ENCODE measurements at regions not wholly inside any gene's neighbourhood (a gene's known extent, or its start where the extent isn't known, plus 50 kb on each side); places are given as distances from the start of the nearest gene placed in this dataset.

GRCh38 chr4:96992443-96992842 lies 1150.8 kb downstream of the STPG2 start:
- CTCF ChIA-PET: no interaction called here
- ATAC-seq: no peak
- Histone ChIP-seq H3K27me3 (ENCODE audit: insufficient read depth, low read length) (no peaks in the 10 kb centered on the region), H3K4me1 (ENCODE audit: control insufficient read depth in 1 of 2, insufficient read depth in 2 of 2, low read length in 2 of 2) (no peaks in the 10 kb centered on the region), H3K79me2 (ENCODE audit: insufficient read depth, low read length) (no peaks in the 10 kb centered on the region), H2AFZ (ENCODE audit: low read depth, low read length, poor library complexity, severe bottlenecking) (no peak overlapping the region), H3K4me2 (ENCODE audit: low read length) (no peak overlapping the region), H3K9me2 (ENCODE audit: insufficient read depth) (no peaks in the 10 kb centered on the region), H3K9ac (ENCODE audit: low read length) (no peak overlapping the region), H3K27ac (ENCODE audit: low read depth, low read length) (no peak overlapping the region), H3K4me3 (replicated peaks in 1 of 2; ENCODE audit: low read depth in 1 of 2, low read length in 2 of 2) (no peak overlapping the region), H3K36me3 (ENCODE audit: control insufficient read depth in 1 of 2, insufficient read depth in 2 of 2, low read length in 2 of 2) (no peaks in the 10 kb centered on the region), H4K20me1 (ENCODE audit: insufficient read depth) (no peaks in the 10 kb centered on the region), H3K9me3 (ENCODE audit: control insufficient read depth in 1 of 2, insufficient read depth in 1 of 2, low read depth in 1 of 2, low read length in 2 of 2) (no peaks in the 10 kb centered on the region)
- intact Hi-C loops (cut with micrococcal nuclease): no loop called here
- POLR2A ChIA-PET: no interaction called here
- no TSS peak for BruUV-seq (replicated peaks)
- no peak for TF ChIP-seq JUND (IDR thresholded peaks at IDR 0.05)
- no peak for TF ChIP-seq FOSL1 (IDR thresholded peaks at IDR 0.05; ENCODE audit: low read depth)
- DNase-seq (ENCODE audit: low read depth, low spot score): no peak
- RAD21 ChIA-PET (ENCODE audit: low non-redundant PET in 1 of 2, low total read pairs in 2 of 2, uncharacterized antibody in 2 of 2, unreplicated experiment in 2 of 2): no interaction called here

- H2AFZ ChIP-seq (ENCODE audit: low read depth, low read length, poor library complexity, severe bottlenecking): no peak overlapping the region
- no peak for DNase-seq (ENCODE audit: low read depth, low spot score)
- no peaks in the 10 kb centered on the region for H3K4me1 ChIP-seq (ENCODE audit: control insufficient read depth in 1 of 2, insufficient read depth in 2 of 2, low read length in 2 of 2)
- BruUV-seq (replicated peaks): no TSS peak
- H3K27ac ChIP-seq (ENCODE audit: low read depth, low read length): no peak overlapping the region
- H3K4me3 ChIP-seq (replicated peaks in 1 of 2; ENCODE audit: low read depth in 1 of 2, low read length in 2 of 2): no peak overlapping the region
- H3K9me2 ChIP-seq (ENCODE audit: insufficient read depth): no peaks in the 10 kb centered on the region
- CTCF ChIA-PET: no interaction called here
- H3K4me2 ChIP-seq (ENCODE audit: low read length): no peak overlapping the region
- ATAC-seq: no peak
- H4K20me1 ChIP-seq (ENCODE audit: insufficient read depth): no peaks in the 10 kb centered on the region
- intact Hi-C loops (cut with micrococcal nuclease): no loop called here
- no peak overlapping the region for H3K9ac ChIP-seq (ENCODE audit: low read length)
- POLR2A ChIA-PET: no interaction called here
- H3K27me3 ChIP-seq (ENCODE audit: insufficient read depth, low read length): no peaks in the 10 kb centered on the region
- no peaks in the 10 kb centered on the region for H3K9me3 ChIP-seq (ENCODE audit: control insufficient read depth in 1 of 2, insufficient read depth in 1 of 2, low read depth in 1 of 2, low read length in 2 of 2)
- H3K79me2 ChIP-seq (ENCODE audit: insufficient read depth, low read length): no peaks in the 10 kb centered on the region
- RAD21 ChIA-PET (ENCODE audit: low non-redundant PET in 1 of 2, low total read pairs in 2 of 2, uncharacterized antibody in 2 of 2, unreplicated experiment in 2 of 2): no interaction called here
- no peaks in the 10 kb centered on the region for H3K36me3 ChIP-seq (ENCODE audit: control insufficient read depth in 1 of 2, insufficient read depth in 2 of 2, low read length in 2 of 2)
- TF ChIP-seq RAD21 (IDR thresholded peaks at IDR 0.05; ENCODE audit: low read depth) (no peak), ZFX (IDR thresholded peaks at IDR 0.05) (no peak), EZH2phosphoT487 (IDR thresholded peaks at IDR 0.05; ENCODE audit: borderline replicate concordance) (no peak), CBX3 (IDR thresholded peaks at IDR 0.05; ENCODE audit: low read depth) (no peak), TCF7L2 (IDR thresholded peaks at IDR 0.05; ENCODE audit: borderline replicate concordance, extremely low read depth, insufficient read depth, insufficient read length) (no peak), SP1 (IDR thresholded peaks at IDR 0.05; ENCODE audit: low read depth) (no peak), CEBPB (IDR thresholded peaks at IDR 0.05; ENCODE audit: low read depth) (no peak), SIN3A (IDR thresholded peaks at IDR 0.05; ENCODE audit: low read depth) (no peak), POLR2AphosphoS5 (IDR thresholded peaks at IDR 0.05; ENCODE audit: low read depth, low read length) (no peak), ELF1 (IDR thresholded peaks at IDR 0.05; ENCODE audit: borderline replicate concordance, low read depth) (no peak), EGR1 (IDR thresholded peaks at IDR 0.05; ENCODE audit: low read depth) (no peak), CTCF (IDR thresholded peaks at IDR 0.05 in 2 of 3, conservative IDR thresholded peaks at IDR 0.05 in 1 of 3; ENCODE audit: borderline replicate concordance in 1 of 3, insufficient read depth in 1 of 3, low read depth in 2 of 3, low read length in 2 of 3) (no peak), ATF3 (IDR thresholded peaks at IDR 0.05) (no peak), JUND (IDR thresholded peaks at IDR 0.05) (no peak), EZH2 (IDR thresholded peaks at IDR 0.05) (no peak), FOSL1 (IDR thresholded peaks at IDR 0.05; ENCODE audit: low read depth) (no peak), REST (IDR thresholded peaks at IDR 0.05; ENCODE audit: low read depth) (no peak)
Observed at GRCh38 chr4:96993560-96993959, 1149.7 kb downstream of the STPG2 start.
